HepG2 (cell line): ENCODE measurements at regions not wholly inside any gene's neighbourhood (a gene's known extent, or its start where the extent isn't known, plus 50 kb on each side); places are given as distances from the start of the nearest gene placed in this dataset.

Experiments
- ARID3A ChIP-seq: IDR thresholded peaks from 2 replicates; pipeline ENCODE4 v1.6.1; 2012; ENCODE audit warnings: low read depth, low read length, improper control_type of control experiment
- ARID5B ChIP-seq: IDR thresholded peaks from 2 replicates; pipeline ENCODE4 v1.4.0; 2020; ENCODE audit warnings: mild to moderate bottlenecking, missing genetic modification reagents
- DRAP1 ChIP-seq: IDR thresholded peaks from 2 replicates; pipeline ENCODE4 v1.6.1; 2016; ENCODE audit warnings: missing genetic modification reagents, missing compliant biosample characterization
- POLR2AphosphoS5 ChIP-seq: IDR thresholded peaks from 2 replicates; pipeline ENCODE4 v1.6.1; 2012; ENCODE audit warnings: low read depth, low read length
- RERE ChIP-seq: IDR thresholded peaks from 2 replicates; pipeline ENCODE4 v1.6.1; 2016; ENCODE audit warnings: low read depth, missing genetic modification reagents, missing compliant biosample characterization
- SOX13 ChIP-seq, 3 experiments: fragments of 450-650 bp in 1 of 3; sonication (generic) in 1 of 3; formaldehyde crosslinking in 1 of 3; IDR thresholded peaks in 2 of 3; conservative IDR thresholded peaks in 1 of 3; 2 replicates each; pipeline versions ENCODE4 v1.5.0 to v1.6.1; 2016 to 2020; ENCODE audit warnings: antibody characterized with exemption in 1 of 3, mild to moderate bottlenecking in 1 of 3, missing compliant biosample characterization in 1 of 3, missing genetic modification reagents in 1 of 3, moderate library complexity in 1 of 3
- TBX3 ChIP-seq: fragments of 450-650 bp; IDR thresholded peaks from 2 replicates; pipeline ENCODE4 v1.6.1; 2017; ENCODE audit warnings: antibody characterized with exemption, mild to moderate bottlenecking, inconsistent platforms, borderline replicate concordance
- THAP11 ChIP-seq: IDR thresholded peaks from 2 replicates; pipeline ENCODE4 v1.6.1; 2016; ENCODE audit warnings: missing biosample characterization, missing genetic modification reagents
- ZBTB44 ChIP-seq: sonication (generic); formaldehyde crosslinking; IDR thresholded peaks from 2 replicates; pipeline ENCODE4 v1.4.0; 2020; ENCODE audit warnings: missing genetic modification reagents
- ZNF205 ChIP-seq: IDR thresholded peaks from 2 replicates; pipeline ENCODE4 v1.6.1; 2018; ENCODE audit warnings: missing biosample characterization, missing genetic modification reagents
- ZNF256 ChIP-seq: sonication (generic); formaldehyde crosslinking; conservative IDR thresholded peaks from 2 replicates; pipeline ENCODE4 v1.4.0; 2020; ENCODE audit warnings: missing genetic modification reagents
- ZNF652 ChIP-seq: IDR thresholded peaks from 2 replicates; pipeline ENCODE4 v1.6.1; 2016; ENCODE audit warnings: low read depth, borderline replicate concordance

- TF ChIP-seq ARID5B (CRISPR knock-in tag) (peak; percentile 77), POLR2AphosphoS5 (peak; percentile 57), SOX13 (IDR thresholded peaks at IDR 0.05) (no peak), SOX13 (CRISPR knock-in tag; conservative IDR thresholded peaks at IDR 0.05 in 1 of 2, IDR thresholded peaks at IDR 0.05 in 1 of 2) (peak in 1 of 2 experiments; percentile 61; a peak in 2 of 4 replicates), DRAP1 (CRISPR knock-in tag) (peak; percentile 64), ZBTB44 (CRISPR knock-in tag) (no peak), ARID3A (peak; percentile 64; the same call in 1 of the 2 replicates), ZNF652 (CRISPR knock-in tag) (peak; percentile 84), RERE (CRISPR knock-in tag) (peak; percentile 47; the same call in 1 of the 2 replicates), TBX3 (peak; percentile 86), THAP11 (CRISPR knock-in tag) (peak; percentile 25; the same call in 1 of the 2 replicates), ZNF205 (0 out of 2 replicates have a peak, but pooled peaks have one; percentile 45), ZNF256 (no peak)
These were observed 239.7 kb upstream of the MKLN1 start (continued) for GRCh38 chr7:131087756-131088658.
